OCI-LY3 (cell line): ENCODE measurements at regions not wholly inside any gene's neighbourhood (a gene's known extent, or its start where the extent isn't known, plus 50 kb on each side); places are given as distances from the start of the nearest gene placed in this dataset.

Experiments
- H2AFZ ChIP-seq: fragments of 200-600, 300-600 bp; shearing (Covaris generic); 2 replicates; pipeline ENCODE4 v1.6.0; 2014; ENCODE audit warnings: antibody characterized with exemption, low read depth, low read length
- H3K27ac ChIP-seq: fragments of 200-600, 300-600 bp; sonication (generic); 2 replicates; pipeline ENCODE4 v1.5.1; 2014; ENCODE audit warnings: mild to moderate bottlenecking, low read length, moderate library complexity, mixed read lengths
- H3K27me3 ChIP-seq: fragments of 200-600, 300-600 bp; sonication (generic); 2 replicates; pipeline ENCODE4 v1.6.1; 2014; ENCODE audit warnings: low read depth, low read length, mixed read lengths
- H3K36me3 ChIP-seq: fragments of 200-600, 300-600 bp; sonication (generic); replicated peaks from 2 replicates; pipeline ENCODE3; 2014; ENCODE audit warnings: low read depth, low read length, mixed read lengths
- H3K4me1 ChIP-seq: fragments of 300-600, 200-600 bp; sonication (generic); 2 replicates; pipeline ENCODE4 v1.6.1; 2014; ENCODE audit warnings: low read length, mixed read lengths
- H3K4me2 ChIP-seq: fragments of 200-600, 300-600 bp; sonication (generic); 2 replicates; pipeline ENCODE4 v1.6.1; 2014; ENCODE audit warnings: low read length, mixed read lengths
- H3K4me3 ChIP-seq: fragments of 300-600, 200-600 bp; sonication (generic); 2 replicates; pipeline ENCODE4 v1.5.1; 2014; ENCODE audit warnings: antibody characterized with exemption, mild to moderate bottlenecking, low read length, moderate library complexity
- H3K79me2 ChIP-seq: fragments of 300-600, 200-600 bp; shearing (Covaris generic); 2 replicates; pipeline ENCODE4 v1.6.1; 2014; ENCODE audit warnings: mild to moderate bottlenecking, low read length, mixed read lengths
- H3K9ac ChIP-seq: fragments of 300-600, 200-600 bp; shearing (Covaris generic); 2 replicates; pipeline ENCODE4 v1.6.0; 2014; ENCODE audit warnings: mild to moderate bottlenecking, low read length, moderate library complexity
- H3K9me3 ChIP-seq: fragments of 200-600, 300-600 bp; shearing (Covaris generic); 2 replicates; pipeline ENCODE4 v1.6.1; 2014; ENCODE audit warnings: low read length, mixed read lengths; ENCODE audit not compliant: insufficient read depth
- H4K20me1 ChIP-seq: fragments of 200-600, 300-600 bp; sonication (generic); 2 replicates; pipeline ENCODE4 v1.6.1; 2016; ENCODE audit warnings: low read length, mixed read lengths; ENCODE audit not compliant: insufficient read depth
- CTCF ChIP-seq: fragments of 200-600, 300-600 bp; sonication (generic); IDR thresholded peaks from 2 replicates; pipeline ENCODE4 v1.5.1; 2014; ENCODE audit warnings: antibody characterized with exemption, low read length, low read depth
- EZH2phosphoT487 ChIP-seq: fragments of 200-600 bp; shearing (Covaris generic); IDR thresholded peaks from 2 replicates; pipeline ENCODE4 v1.6.1; 2018; ENCODE audit warnings: antibody characterized with exemption, mixed run types, low read depth

- no peaks in the 10 kb centered on the region for H3K9me3 ChIP-seq
- H3K27me3 ChIP-seq: no peaks in the 10 kb centered on the region
- H3K9ac ChIP-seq: no peak overlapping the region
- H3K4me2 ChIP-seq: no peak overlapping the region
- no peaks in the 10 kb centered on the region for H4K20me1 ChIP-seq
- H2AFZ ChIP-seq: no peak overlapping the region
- H3K79me2 ChIP-seq: no peaks in the 10 kb centered on the region
- no peaks in the 10 kb centered on the region for H3K36me3 ChIP-seq
- H3K4me1 ChIP-seq: no peaks in the 10 kb centered on the region
- no peak for TF ChIP-seq EZH2phosphoT487
- TF ChIP-seq CTCF: no peak
- no peak overlapping the region for H3K4me3 ChIP-seq
- no peak overlapping the region for H3K27ac ChIP-seq
These were observed 734.6 kb upstream of the PTPRD start for GRCh38 chr9:11347437-11347836.

GRCh38 chr9:11348366-11348765 lies 735.6 kb upstream of the PTPRD start:
- no peaks in the 10 kb centered on the region for H3K36me3 ChIP-seq
- H3K4me1 ChIP-seq: no peaks in the 10 kb centered on the region
- H4K20me1 ChIP-seq: no peaks in the 10 kb centered on the region
- TF ChIP-seq CTCF (no peak), EZH2phosphoT487 (no peak)
- no peaks in the 10 kb centered on the region for H3K9me3 ChIP-seq
- no peak overlapping the region for H3K4me2 ChIP-seq
- H2AFZ ChIP-seq: no peak overlapping the region
- no peak overlapping the region for H3K9ac ChIP-seq
- no peaks in the 10 kb centered on the region for H3K79me2 ChIP-seq
- H3K27me3 ChIP-seq: no peaks in the 10 kb centered on the region
- H3K4me3 ChIP-seq: no peak overlapping the region
- H3K27ac ChIP-seq: no peak overlapping the region

- Histone ChIP-seq H3K27ac (no peak overlapping the region), H3K36me3 (no peaks in the 10 kb centered on the region), H2AFZ (no peak overlapping the region), H3K27me3 (no peaks in the 10 kb centered on the region), H3K4me3 (no peak overlapping the region), H3K79me2 (no peaks in the 10 kb centered on the region), H3K4me1 (no peaks in the 10 kb centered on the region), H3K9ac (no peak overlapping the region), H3K4me2 (no peak overlapping the region), H3K9me3 (no peaks in the 10 kb centered on the region), H4K20me1 (no peaks in the 10 kb centered on the region)
- TF ChIP-seq CTCF (no peak), EZH2phosphoT487 (no peak)
These were observed 736.4 kb upstream of the PTPRD start for GRCh38 chr9:11349187-11349586.

GRCh38 chr9:11352612-11353011 lies 739.8 kb upstream of the PTPRD start:
- no peaks in the 10 kb centered on the region for H3K9me3 ChIP-seq
- H3K4me3 ChIP-seq: no peak overlapping the region
- no peak overlapping the region for H3K27ac ChIP-seq
- H3K4me2 ChIP-seq: no peak overlapping the region
- H3K4me1 ChIP-seq: no peaks in the 10 kb centered on the region
- H4K20me1 ChIP-seq: no peaks in the 10 kb centered on the region
- no peaks in the 10 kb centered on the region for H3K36me3 ChIP-seq
- H2AFZ ChIP-seq: no peak overlapping the region
- H3K79me2 ChIP-seq: no peaks in the 10 kb centered on the region
- H3K9ac ChIP-seq: no peak overlapping the region
- no peaks in the 10 kb centered on the region for H3K27me3 ChIP-seq
- no peak for TF ChIP-seq CTCF
- TF ChIP-seq EZH2phosphoT487: no peak
